ENCODE measurements at regions not wholly inside any gene's neighbourhood (a gene's known extent, or its start where the extent isn't known, plus 50 kb on each side); places are given as distances from the start of the nearest gene placed in this dataset.
"Not testable (repeated sequence)": the region's sequence is repeated elsewhere in the genome, so short reads cannot be mapped to it uniquely, and the experiment has no call there.

- CTCF ChIA-PET: no interaction called here
- no peak for DNase-seq
- Histone ChIP-seq H3K27ac (ENCODE audit: insufficient read depth in 1 of 2, low read depth in 1 of 2, low read length in 2 of 2, poor library complexity in 1 of 2, severe bottlenecking in 2 of 2) (no peak overlapping the region), H3K4me3 (ENCODE audit: control insufficient read depth in 1 of 7, extremely low read depth in 1 of 7, insufficient read depth in 4 of 7, low read depth in 2 of 7, low read length in 6 of 7) (no peak overlapping the region), H3K4me1 (ENCODE audit: control extremely low read depth in 1 of 4, control insufficient read depth in 4 of 4, insufficient read depth in 4 of 4, low read length in 3 of 4) (no peaks in the 10 kb centered on the region), H3K9me3 (ENCODE audit: control extremely low read depth in 1 of 5, control insufficient read depth in 4 of 5, insufficient read depth in 2 of 5, low read depth in 1 of 5, low read length in 4 of 5) (no peaks in the 10 kb centered on the region), H3K36me3 (ENCODE audit: control insufficient read depth in 4 of 4, insufficient read depth in 4 of 4, low read length in 3 of 4) (no peaks in the 10 kb centered on the region), H3K27me3 (replicated peaks in 2 of 5; ENCODE audit: control insufficient read depth in 4 of 5, insufficient read depth in 5 of 5, low read length in 4 of 5) (no peaks in the 10 kb centered on the region)
- POLR2A ChIA-PET: no interaction called here
- WGBS (ENCODE audit: insufficient coverage): 100% methylated on average over 1 of the region's 2 CpGs
Measured at GRCh38 chr16:24646646-24646995, 82.8 kb upstream of the TNRC6A start.

- H3K36me3 ChIP-seq (ENCODE audit: control insufficient read depth in 4 of 4, insufficient read depth in 4 of 4, low read length in 3 of 4): no peaks in the 10 kb centered on the region
- WGBS (ENCODE audit: insufficient coverage): no CpG with 5 or more reads among the region's 4 CpGs
- no peaks in the 10 kb centered on the region for H3K4me1 ChIP-seq (ENCODE audit: control extremely low read depth in 1 of 4, control insufficient read depth in 4 of 4, insufficient read depth in 4 of 4, low read length in 3 of 4)
- no peak overlapping the region for H3K27ac ChIP-seq (ENCODE audit: insufficient read depth in 1 of 2, low read depth in 1 of 2, low read length in 2 of 2, poor library complexity in 1 of 2, severe bottlenecking in 2 of 2)
- CTCF ChIA-PET: no interaction called here
- POLR2A ChIA-PET: interaction anchor here (0.6 kb wide), 1 partner anchor 86 kb away, joined by 3 read pairs; no protein-coding TSS in a partner anchor
- no peak overlapping the region for H3K4me3 ChIP-seq (ENCODE audit: control insufficient read depth in 1 of 7, extremely low read depth in 1 of 7, insufficient read depth in 4 of 7, low read depth in 2 of 7, low read length in 6 of 7)
- H3K27me3 ChIP-seq (replicated peaks in 2 of 5; ENCODE audit: control insufficient read depth in 4 of 5, insufficient read depth in 5 of 5, low read length in 4 of 5): no peaks in the 10 kb centered on the region
- H3K9me3 ChIP-seq (ENCODE audit: control extremely low read depth in 1 of 5, control insufficient read depth in 4 of 5, insufficient read depth in 2 of 5, low read depth in 1 of 5, low read length in 4 of 5): no peaks in the 10 kb centered on the region
- DNase-seq: no peak
Measured at GRCh38 chr16:24652209-24652712, 77.2 kb upstream of the TNRC6A start.

- POLR2A ChIA-PET: interaction anchor here (0.6 kb wide), 1 partner anchor 87 kb away, joined by 3 read pairs; no protein-coding TSS in a partner anchor
- Histone ChIP-seq H3K27me3 (replicated peaks in 2 of 5; ENCODE audit: control insufficient read depth in 4 of 5, insufficient read depth in 5 of 5, low read length in 4 of 5) (no peaks in the 10 kb centered on the region), H3K4me3 (ENCODE audit: control insufficient read depth in 1 of 7, extremely low read depth in 1 of 7, insufficient read depth in 4 of 7, low read depth in 2 of 7, low read length in 6 of 7) (no peak overlapping the region), H3K9me3 (ENCODE audit: control extremely low read depth in 1 of 5, control insufficient read depth in 4 of 5, insufficient read depth in 2 of 5, low read depth in 1 of 5, low read length in 4 of 5) (no peaks in the 10 kb centered on the region), H3K4me1 (ENCODE audit: control extremely low read depth in 1 of 4, control insufficient read depth in 4 of 4, insufficient read depth in 4 of 4, low read length in 3 of 4) (no peaks in the 10 kb centered on the region), H3K36me3 (ENCODE audit: control insufficient read depth in 4 of 4, insufficient read depth in 4 of 4, low read length in 3 of 4) (no peaks in the 10 kb centered on the region), H3K27ac (ENCODE audit: insufficient read depth in 1 of 2, low read depth in 1 of 2, low read length in 2 of 2, poor library complexity in 1 of 2, severe bottlenecking in 2 of 2) (no peak overlapping the region)
- CTCF ChIA-PET: no interaction called here
- WGBS (ENCODE audit: insufficient coverage): no CpG with 5 or more reads among the region's 1 CpG
- no peak for DNase-seq
Measured at GRCh38 chr16:24652803-24653202, 76.6 kb upstream of the TNRC6A start.

GRCh38 chr16:24653725-24654124 lies 75.7 kb upstream of the TNRC6A start:
- H3K4me3 ChIP-seq (ENCODE audit: control insufficient read depth in 1 of 7, extremely low read depth in 1 of 7, insufficient read depth in 4 of 7, low read depth in 2 of 7, low read length in 6 of 7): no peak overlapping the region
- no peak for DNase-seq
- no peaks in the 10 kb centered on the region for H3K9me3 ChIP-seq (ENCODE audit: control extremely low read depth in 1 of 5, control insufficient read depth in 4 of 5, insufficient read depth in 2 of 5, low read depth in 1 of 5, low read length in 4 of 5)
- no peaks in the 10 kb centered on the region for H3K36me3 ChIP-seq (ENCODE audit: control insufficient read depth in 4 of 4, insufficient read depth in 4 of 4, low read length in 3 of 4)
- POLR2A ChIA-PET: no interaction called here
- no peak overlapping the region for H3K27ac ChIP-seq (ENCODE audit: insufficient read depth in 1 of 2, low read depth in 1 of 2, low read length in 2 of 2, poor library complexity in 1 of 2, severe bottlenecking in 2 of 2)
- WGBS (ENCODE audit: insufficient coverage): 100% methylated on average over 3 of the region's 4 CpGs
- H3K4me1 ChIP-seq (ENCODE audit: control extremely low read depth in 1 of 4, control insufficient read depth in 4 of 4, insufficient read depth in 4 of 4, low read length in 3 of 4): no peaks in the 10 kb centered on the region
- CTCF ChIA-PET: no interaction called here
- no peaks in the 10 kb centered on the region for H3K27me3 ChIP-seq (replicated peaks in 2 of 5; ENCODE audit: control insufficient read depth in 4 of 5, insufficient read depth in 5 of 5, low read length in 4 of 5)

GRCh38 chr16:24665942-24666341 lies 63.5 kb upstream of the TNRC6A start:
- H3K9me3 ChIP-seq (ENCODE audit: control extremely low read depth in 1 of 5, control insufficient read depth in 4 of 5, insufficient read depth in 2 of 5, low read depth in 1 of 5, low read length in 4 of 5); POLR2A ChIA-PET; H3K4me3 ChIP-seq (ENCODE audit: control insufficient read depth in 1 of 7, extremely low read depth in 1 of 7, insufficient read depth in 4 of 7, low read depth in 2 of 7, low read length in 6 of 7); H3K27ac ChIP-seq (ENCODE audit: insufficient read depth in 1 of 2, low read depth in 1 of 2, low read length in 2 of 2, poor library complexity in 1 of 2, severe bottlenecking in 2 of 2); CTCF ChIA-PET; H3K36me3 ChIP-seq (ENCODE audit: control insufficient read depth in 4 of 4, insufficient read depth in 4 of 4, low read length in 3 of 4); H3K4me1 ChIP-seq (ENCODE audit: control extremely low read depth in 1 of 4, control insufficient read depth in 4 of 4, insufficient read depth in 4 of 4, low read length in 3 of 4); DNase-seq: not testable (repeated sequence)
- 100% methylated on average over 3 of the region's 5 CpGs for WGBS (ENCODE audit: insufficient coverage)
- H3K27me3 ChIP-seq (replicated peaks in 2 of 5; ENCODE audit: control insufficient read depth in 4 of 5, insufficient read depth in 5 of 5, low read length in 4 of 5): peaks cover 0 to 17% (median 12%) of the 10 kb centered on the region in 5 experiments

- Histone ChIP-seq H3K27ac (ENCODE audit: insufficient read depth in 1 of 2, low read depth in 1 of 2, low read length in 2 of 2, poor library complexity in 1 of 2, severe bottlenecking in 2 of 2) (no peak overlapping the region), H3K4me3 (ENCODE audit: control insufficient read depth in 1 of 7, extremely low read depth in 1 of 7, insufficient read depth in 4 of 7, low read depth in 2 of 7, low read length in 6 of 7) (no peak overlapping the region), H3K4me1 (ENCODE audit: control extremely low read depth in 1 of 4, control insufficient read depth in 4 of 4, insufficient read depth in 4 of 4, low read length in 3 of 4) (no peaks in the 10 kb centered on the region), H3K36me3 (ENCODE audit: control insufficient read depth in 4 of 4, insufficient read depth in 4 of 4, low read length in 3 of 4) (no peaks in the 10 kb centered on the region), H3K9me3 (ENCODE audit: control extremely low read depth in 1 of 5, control insufficient read depth in 4 of 5, insufficient read depth in 2 of 5, low read depth in 1 of 5, low read length in 4 of 5) (no peaks in the 10 kb centered on the region), H3K27me3 (replicated peaks in 2 of 5; ENCODE audit: control insufficient read depth in 4 of 5, insufficient read depth in 5 of 5, low read length in 4 of 5) (peaks cover 0 to 24% (median 17%) of the 10 kb centered on the region in 5 experiments)
- ChIA-PET CTCF (no interaction called here), POLR2A (no interaction called here)
- no peak for DNase-seq
- WGBS (ENCODE audit: insufficient coverage): 100% methylated on average over 2 of the region's 4 CpGs
Measured at GRCh38 chr16:24667244-24667764, 62.1 kb upstream of the TNRC6A start.

- ChIA-PET CTCF (no interaction called here), POLR2A (no interaction called here)
- DNase-seq: no peak
- no peaks in the 10 kb centered on the region for H3K4me1 ChIP-seq (ENCODE audit: control extremely low read depth in 1 of 4, control insufficient read depth in 4 of 4, insufficient read depth in 4 of 4, low read length in 3 of 4)
- WGBS (ENCODE audit: insufficient coverage): 94% methylated on average over 4 of the region's 9 CpGs
- no peaks in the 10 kb centered on the region for H3K9me3 ChIP-seq (ENCODE audit: control extremely low read depth in 1 of 5, control insufficient read depth in 4 of 5, insufficient read depth in 2 of 5, low read depth in 1 of 5, low read length in 4 of 5)
- no peaks in the 10 kb centered on the region for H3K36me3 ChIP-seq (ENCODE audit: control insufficient read depth in 4 of 4, insufficient read depth in 4 of 4, low read length in 3 of 4)
- no peak overlapping the region for H3K4me3 ChIP-seq (ENCODE audit: control insufficient read depth in 1 of 7, extremely low read depth in 1 of 7, insufficient read depth in 4 of 7, low read depth in 2 of 7, low read length in 6 of 7)
- H3K27me3 ChIP-seq (replicated peaks in 2 of 5; ENCODE audit: control insufficient read depth in 4 of 5, insufficient read depth in 5 of 5, low read length in 4 of 5): peaks cover 0 to 27% (median 17%) of the 10 kb centered on the region in 5 experiments
- H3K27ac ChIP-seq (ENCODE audit: insufficient read depth in 1 of 2, low read depth in 1 of 2, low read length in 2 of 2, poor library complexity in 1 of 2, severe bottlenecking in 2 of 2): no peak overlapping the region
Measured at GRCh38 chr16:24668481-24669061, 60.9 kb upstream of the TNRC6A start.

All from common myeloid progenitor, CD34-positive (primary cell).